Thyroid gland (tissue), 4 donors: ENCODE measurements at regions not wholly inside any gene's neighbourhood (a gene's known extent, or its start where the extent isn't known, plus 50 kb on each side); places are given as distances from the start of the nearest gene placed in this dataset.

ENCODE experiments used
- DNase-seq, 2 donors: peaks; one replicate each; pipeline ENCODE4 v3.0.0-alpha.2; 2019
- H3K27ac ChIP-seq, 3 donors: fragments of 200-600 bp; sonication (generic); 1 replicate in 2 of 3; 2 replicates in 1 of 3; pipeline ENCODE4 v1.5.1; 2016 to 2019; ENCODE audit warnings: mild to moderate bottlenecking in 1 of 3, moderate library complexity in 1 of 3
- H3K27me3 ChIP-seq: fragments of 200-600 bp; sonication (generic); one replicate; pipeline ENCODE4 v1.5.1; 2019
- H3K36me3 ChIP-seq, 2 donors: fragments of 200-600 bp; sonication (generic); one replicate each; pipeline ENCODE4 v1.5.1; 2016 to 2019
- H3K4me1 ChIP-seq, 2 donors: fragments of 200-600 bp; sonication (generic); one replicate each; pipeline ENCODE4 v1.5.1; 2017 to 2019
- H3K4me3 ChIP-seq, 3 donors: fragments of 200-600 bp; sonication (generic); replicated peaks in 1 of 3; 1 replicate in 2 of 3; 2 replicates in 1 of 3; pipeline ENCODE4 v1.5.1; 2016; ENCODE audit warnings: mild to moderate bottlenecking in 1 of 3
- H3K9me3 ChIP-seq: fragments of 200-600 bp; sonication (generic); one replicate; pipeline ENCODE4 v1.5.1; 2017
- CTCF ChIP-seq, 6 experiments: fragments of 200-600 bp in 3 of 6; fragments of 450-650 bp in 3 of 6; sonication (generic) in 3 of 6; IDR thresholded peaks; one replicate each; pipeline ENCODE4 v1.5.1; 2016 to 2019; ENCODE audit warnings: antibody characterized with exemption in 6 of 6, mild to moderate bottlenecking in 2 of 6, inconsistent platforms in 1 of 6, moderate library complexity in 1 of 6
- POLR2A ChIP-seq, 2 donors: fragments of 450-650 bp; IDR thresholded peaks; one replicate each; pipeline ENCODE4 v1.6.1; 2017; ENCODE audit warnings: antibody characterized with exemption in 2 of 2, mild to moderate bottlenecking in 2 of 2, moderate library complexity in 1 of 2
- WGBS, 2 donors: methylation state at CpG; one replicate each; pipeline ENCODE4 v1.1.5; 2017; 5-methylcytosine and 5-hydroxymethylcytosine counted together
- intact Hi-C: fragments of 100-400 bp; cut with DNase I; formaldehyde crosslinking; loops from one replicate; pipeline ENCODE4 v1.15.1; 2023

GRCh38 chr11:91872243-91872642 lies 352.4 kb upstream of the FAT3 start:
- Histone ChIP-seq H3K27me3 (no peaks in the 10 kb centered on the region), H3K36me3 (no peaks in the 10 kb centered on the region), H3K4me3 (no peak overlapping the region), H3K9me3 (no peaks in the 10 kb centered on the region), H3K4me1 (no peaks in the 10 kb centered on the region), H3K27ac (no peak overlapping the region)
- DNase-seq = no peak
- 84 to 90% methylated on average over 5 of the region's 5 CpGs for WGBS, 2 donors
- intact Hi-C loops = no loop called here
- TF ChIP-seq CTCF (IDR thresholded peaks at IDR 0.05) (no peak), POLR2A (IDR thresholded peaks at IDR 0.05) (no peak)

- Histone ChIP-seq H3K4me3 (no peak overlapping the region), H3K9me3 (no peaks in the 10 kb centered on the region), H3K27ac (no peak overlapping the region), H3K27me3 (no peaks in the 10 kb centered on the region), H3K36me3 (no peaks in the 10 kb centered on the region), H3K4me1 (no peaks in the 10 kb centered on the region)
- 75 to 90% methylated on average over 1 of the region's 1 CpG for WGBS, 2 donors
- DNase-seq = no peak
- TF ChIP-seq CTCF (IDR thresholded peaks at IDR 0.05) (no peak), POLR2A (IDR thresholded peaks at IDR 0.05) (no peak)
- intact Hi-C loops = no loop called here
Measured at GRCh38 chr11:91871791-91872190, 352.8 kb upstream of the FAT3 start.

- H3K4me1 ChIP-seq = no peaks in the 10 kb centered on the region
- 82 to 96% methylated on average over 2 of the region's 2 CpGs for WGBS, 2 donors
- intact Hi-C loops = no loop called here
- H3K9me3 ChIP-seq = no peaks in the 10 kb centered on the region
- no peaks in the 10 kb centered on the region for H3K27me3 ChIP-seq
- no peak overlapping the region for H3K4me3 ChIP-seq
- H3K36me3 ChIP-seq = no peaks in the 10 kb centered on the region
- no peak for TF ChIP-seq POLR2A (IDR thresholded peaks at IDR 0.05)
- no peak for TF ChIP-seq CTCF (IDR thresholded peaks at IDR 0.05)
- no peak overlapping the region for H3K27ac ChIP-seq
- DNase-seq = no peak
Measured at GRCh38 chr11:91871048-91871447, 353.6 kb upstream of the FAT3 start.

- no peaks in the 10 kb centered on the region for H3K4me1 ChIP-seq
- TF ChIP-seq CTCF (IDR thresholded peaks at IDR 0.05) = no peak
- TF ChIP-seq POLR2A (IDR thresholded peaks at IDR 0.05) = no peak
- no peaks in the 10 kb centered on the region for H3K36me3 ChIP-seq
- no peak overlapping the region for H3K4me3 ChIP-seq
- no peaks in the 10 kb centered on the region for H3K27me3 ChIP-seq
- no peaks in the 10 kb centered on the region for H3K9me3 ChIP-seq
- no peak overlapping the region for H3K27ac ChIP-seq
- no peak for DNase-seq
- intact Hi-C loops = no loop called here
- 36 to 39% methylated on average over 2 of the region's 2 CpGs for WGBS, 2 donors
Measured at GRCh38 chr11:91869686-91870085, 354.9 kb upstream of the FAT3 start.

- no peaks in the 10 kb centered on the region for H3K36me3 ChIP-seq
- H3K4me1 ChIP-seq = no peaks in the 10 kb centered on the region
- TF ChIP-seq POLR2A (IDR thresholded peaks at IDR 0.05) = no peak
- no peak for TF ChIP-seq CTCF (IDR thresholded peaks at IDR 0.05)
- 75 to 93% methylated on average over 3 of the region's 3 CpGs for WGBS, 2 donors
- no peaks in the 10 kb centered on the region for H3K27me3 ChIP-seq
- no peak for DNase-seq
- intact Hi-C loops = no loop called here
- H3K9me3 ChIP-seq = no peaks in the 10 kb centered on the region
- no peak overlapping the region for H3K27ac ChIP-seq
- H3K4me3 ChIP-seq = no peak overlapping the region
Measured at GRCh38 chr11:91866642-91867041, 358.0 kb upstream of the FAT3 start.
